Heart right ventricle (tissue), 16 donors: ENCODE measurements at regions not wholly inside any gene's neighbourhood (a gene's known extent, or its start where the extent isn't known, plus 50 kb on each side); places are given as distances from the start of the nearest gene placed in this dataset.

ENCODE experiments used
- ATAC-seq, 8 donors: fragments of 200-7000 bp; cut with Tn5 transposase; one replicate each; pipeline ENCODE4 v1.9.1; 2020; ENCODE audit warnings: mild to moderate bottlenecking in 8 of 8, moderate library complexity in 8 of 8, moderate number of reproducible peaks in 1 of 8
- DNase-seq, 2 donors: peaks; one replicate each; pipeline ENCODE4 v3.0.0-alpha.2; 2020
- H3K27ac ChIP-seq, 10 donors: fragments of 200-600 bp; sonication (generic) in 2 of 10; one replicate each; pipeline versions ENCODE4 v1.5.0 to v1.8.0; 2020 to 2022; ENCODE audit warnings: mild to moderate bottlenecking in 3 of 10
- H3K27me3 ChIP-seq, 7 donors: fragments of 200-600 bp; one replicate each; pipeline ENCODE4 v1.8.0; 2021 to 2022; ENCODE audit warnings: mild to moderate bottlenecking in 2 of 7
- H3K36me3 ChIP-seq, 9 donors: fragments of 200-600 bp; sonication (generic) in 1 of 9; one replicate each; pipeline versions ENCODE4 v1.5.0 to v1.8.0; 2020 to 2022; ENCODE audit warnings: mild to moderate bottlenecking in 2 of 9
- H3K4me1 ChIP-seq, 9 donors: fragments of 200-600 bp; sonication (generic) in 1 of 9; one replicate each; pipeline versions ENCODE4 v1.5.0 to v1.8.0; 2020 to 2022; ENCODE audit warnings: mild to moderate bottlenecking in 4 of 9
- H3K4me3 ChIP-seq, 10 donors: fragments of 200-600 bp; sonication (generic) in 2 of 10; one replicate each; pipeline versions ENCODE4 v1.5.0 to v1.8.0; 2020 to 2022; ENCODE audit warnings: mild to moderate bottlenecking in 7 of 10, moderate library complexity in 2 of 10
- H3K9me3 ChIP-seq, 11 donors: fragments of 200-600 bp in 10 of 11; sonication (generic) in 2 of 11; one replicate each; pipeline versions ENCODE4 v1.5.0 to v1.8.0; 2013 to 2022; ENCODE audit warnings: mild to moderate bottlenecking in 2 of 11, control low read depth in 1 of 11, moderate library complexity in 1 of 11
- WGBS, 2 donors: extraction: QIAGEN DNeasy Blood & Tissue Kit; methylation state at CpG; one replicate each; pipeline ENCODE4 v1.1.7; 2013; ENCODE audit warnings: inconsistent platforms in 1 of 2; 5-methylcytosine and 5-hydroxymethylcytosine counted together
- intact Hi-C, 10 donors: fragments of 100-400 bp; cut with DNase I; formaldehyde crosslinking; loops; one replicate each; pipeline versions ENCODE4 v1.11.1 to v1.14.2; 2022
- TF ChIP-seq, protein P1 (sequence below), 9 donors: fragments of 200-600 bp; sonication (generic) in 2 of 9; IDR thresholded peaks; one replicate each; pipeline versions ENCODE4 v1.5.0 to v1.8.0; 2021 to 2022; ENCODE audit warnings: antibody characterized with exemption in 9 of 9, mild to moderate bottlenecking in 5 of 9, moderate library complexity in 1 of 9
- donor health status: Arrhythmogenic right ventricular cardiomyopathy.
- donor health status: ischemic (EF 13 %, LVEDD 7.1; RV severe dilation, severe dysfunction).
- donor health status: healthy with polysubstance abuse.
- donor health status: DM: no; HTN: yes; CAD: no.
- donor health status: DM: no; HTN: no; CAD: no.
- donor health status: ischemic (EF 25% LVEDD 6.9; RV normal size, moderate dysfunction).
- donor health status: ischemic (EF 25% LVEDD 5.7; RV mildly dilated, moderate dysfunction).
- donor health status: healthy.
- donor health status: DM: yes; HTN: yes; CAD: no.
- donor health status: Ischemic cardiomyopathy.
- donor health status: ischemic (EF 35%, LVEDD 5.7; RV mildly dilated, moderate dysfunction).
- donor health status: nonischemic (EF 11% LVEDD 7.7; RV severe dilation, severe dysfunction).
- donor health status: DM: yes; HTN: yes; CAD: no.
- donor health status: PGD.
- donor health status: ischemic (EF 29% LVEDD 5.4; RV normal size, mild dysfunction).
- donor health status: nonischemic (EF 23%, LVEDD 6.1; RV moderate dilation, normal function).

DNA sequence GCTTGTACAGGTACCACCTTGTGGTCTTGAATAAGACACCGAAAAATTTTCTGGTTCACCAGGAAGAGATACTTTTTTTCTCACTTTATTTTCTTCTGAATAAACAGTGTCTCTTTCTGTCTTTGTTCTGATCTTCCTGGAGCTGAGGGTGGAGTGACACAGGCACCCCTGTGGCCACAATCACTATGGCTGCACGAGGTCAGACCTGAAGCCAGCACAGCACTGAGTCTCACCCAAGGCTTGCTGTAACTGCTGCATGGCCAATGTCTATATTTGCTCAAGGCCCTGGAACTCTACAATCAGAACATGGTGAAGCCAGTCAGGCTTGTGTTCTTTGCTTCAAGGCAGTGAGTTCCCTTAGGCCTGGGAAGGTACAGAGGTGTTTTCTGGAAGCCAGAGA, 87.2 kb downstream of the GPR174 start:
- no peaks in the 10 kb centered on the region for H3K4me1 ChIP-seq
- no peak overlapping the region for H3K27ac ChIP-seq
- DNase-seq (no peak), ATAC-seq (no peak)
- H3K27me3 ChIP-seq = no peaks in the 10 kb centered on the region
- 87 to 91% methylated on average over 2 of the region's 2 CpGs for WGBS, 2 donors
- H3K9me3 ChIP-seq = no peaks in the 10 kb centered on the region
- no peaks in the 10 kb centered on the region for H3K36me3 ChIP-seq
- TF ChIP-seq, protein P1, sequence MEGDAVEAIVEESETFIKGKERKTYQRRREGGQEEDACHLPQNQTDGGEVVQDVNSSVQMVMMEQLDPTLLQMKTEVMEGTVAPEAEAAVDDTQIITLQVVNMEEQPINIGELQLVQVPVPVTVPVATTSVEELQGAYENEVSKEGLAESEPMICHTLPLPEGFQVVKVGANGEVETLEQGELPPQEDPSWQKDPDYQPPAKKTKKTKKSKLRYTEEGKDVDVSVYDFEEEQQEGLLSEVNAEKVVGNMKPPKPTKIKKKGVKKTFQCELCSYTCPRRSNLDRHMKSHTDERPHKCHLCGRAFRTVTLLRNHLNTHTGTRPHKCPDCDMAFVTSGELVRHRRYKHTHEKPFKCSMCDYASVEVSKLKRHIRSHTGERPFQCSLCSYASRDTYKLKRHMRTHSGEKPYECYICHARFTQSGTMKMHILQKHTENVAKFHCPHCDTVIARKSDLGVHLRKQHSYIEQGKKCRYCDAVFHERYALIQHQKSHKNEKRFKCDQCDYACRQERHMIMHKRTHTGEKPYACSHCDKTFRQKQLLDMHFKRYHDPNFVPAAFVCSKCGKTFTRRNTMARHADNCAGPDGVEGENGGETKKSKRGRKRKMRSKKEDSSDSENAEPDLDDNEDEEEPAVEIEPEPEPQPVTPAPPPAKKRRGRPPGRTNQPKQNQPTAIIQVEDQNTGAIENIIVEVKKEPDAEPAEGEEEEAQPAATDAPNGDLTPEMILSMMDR (IDR thresholded peaks at IDR 0.05) = no peak
- no peak overlapping the region for H3K4me3 ChIP-seq
- intact Hi-C loops = no loop called here
